ENCODE measurements at regions not wholly inside any gene's neighbourhood (a gene's known extent, or its start where the extent isn't known, plus 50 kb on each side); places are given as distances from the start of the nearest gene placed in this dataset.

- DNase-seq, result no peak
These were observed 226.5 kb upstream of the CITED2 start for GRCh38 chr6:139600919-139601475.

GRCh38 chr6:139600343-139600742 is 225.9 kb upstream of the CITED2 start:
- H3K4me1 ChIP-seq, result peaks cover 9 to 36% (median 10%) of the 10 kb centered on the region in 3 donors
- intact Hi-C loops (cut with DNase I), result no loop called here
- H3K27ac ChIP-seq, result no peak overlapping the region
- TF ChIP-seq CTCF (IDR thresholded peaks at IDR 0.05) (no peak), POLR2A (IDR thresholded peaks at IDR 0.05) (no peak)
- DNase-seq, result no peak
- H3K27me3 ChIP-seq, result no peaks in the 10 kb centered on the region
- 68 to 87% methylated on average over 3 of the region's 3 CpGs for WGBS, 2 donors
- H3K4me3 ChIP-seq, result no peak overlapping the region
- peaks cover 0 to 2% (median 0%) of the 10 kb centered on the region in 3 donors for H3K9me3 ChIP-seq
- no peaks in the 10 kb centered on the region for H3K36me3 ChIP-seq

More at GRCh38 chr6:139600919-139601475, 226.5 kb upstream of the CITED2 start:
- TF ChIP-seq POLR2A (IDR thresholded peaks at IDR 0.05) (no peak), CTCF (IDR thresholded peaks at IDR 0.05) (no peak)
- Histone ChIP-seq H3K36me3 (no peaks in the 10 kb centered on the region), H3K27ac (no peak overlapping the region), H3K27me3 (no peaks in the 10 kb centered on the region), H3K4me1 (peaks cover 9 to 29% (median 10%) of the 10 kb centered on the region in 3 donors), H3K9me3 (peaks cover 0 to 9% (median 0%) of the 10 kb centered on the region in 3 donors), H3K4me3 (no peak overlapping the region)
- WGBS, 2 donors, result 86 to 90% methylated on average over 2 of the region's 2 CpGs
- intact Hi-C loops (cut with DNase I), result no loop called here

GRCh38 chr6:139597771-139598755 is 223.6 kb upstream of the CITED2 start:
- H3K9me3 ChIP-seq, result no peaks in the 10 kb centered on the region
- peaks cover 9 to 39% (median 10%) of the 10 kb centered on the region in 3 donors for H3K4me1 ChIP-seq
- DNase-seq, result no peak
- TF ChIP-seq CTCF (IDR thresholded peaks at IDR 0.05) (no peak), POLR2A (IDR thresholded peaks at IDR 0.05) (no peak)
- 12 to 30% methylated on average over 6 to 7 of the region's 7 CpGs for WGBS, 2 donors
- intact Hi-C loops (cut with DNase I), result loop anchor here (10.0 kb wide), 1 partner anchor 223 kb away; the partner anchor contains the start of gene CITED2
- no peaks in the 10 kb centered on the region for H3K27me3 ChIP-seq
- no peak overlapping the region for H3K4me3 ChIP-seq
- H3K36me3 ChIP-seq, result no peaks in the 10 kb centered on the region
- peak overlapping the region; percentile 16 to 88 (median 74) for H3K27ac ChIP-seq

GRCh38 chr6:139597087-139597763 is 222.8 kb upstream of the CITED2 start:
- WGBS, 2 donors, result 60 to 76% methylated on average over 1 of the region's 1 CpG
- intact Hi-C loops (cut with DNase I), result loop anchor here (10.0 kb wide), 1 partner anchor 222 kb away; the partner anchor contains the start of gene CITED2
- no peaks in the 10 kb centered on the region for H3K9me3 ChIP-seq
- no peak overlapping the region for H3K4me3 ChIP-seq
- H3K27ac ChIP-seq, result peak overlapping the region; percentile 16 to 88 (median 74)
- peaks cover 9 to 41% (median 10%) of the 10 kb centered on the region in 3 donors for H3K4me1 ChIP-seq
- no peak for DNase-seq
- H3K36me3 ChIP-seq, result no peaks in the 10 kb centered on the region
- TF ChIP-seq POLR2A (IDR thresholded peaks at IDR 0.05) (no peak), CTCF (IDR thresholded peaks at IDR 0.05) (no peak)
- H3K27me3 ChIP-seq, result no peaks in the 10 kb centered on the region
